ENCODE measurements at regions not wholly inside any gene's neighbourhood (a gene's known extent, or its start where the extent isn't known, plus 50 kb on each side); places are given as distances from the start of the nearest gene placed in this dataset.

DNA sequence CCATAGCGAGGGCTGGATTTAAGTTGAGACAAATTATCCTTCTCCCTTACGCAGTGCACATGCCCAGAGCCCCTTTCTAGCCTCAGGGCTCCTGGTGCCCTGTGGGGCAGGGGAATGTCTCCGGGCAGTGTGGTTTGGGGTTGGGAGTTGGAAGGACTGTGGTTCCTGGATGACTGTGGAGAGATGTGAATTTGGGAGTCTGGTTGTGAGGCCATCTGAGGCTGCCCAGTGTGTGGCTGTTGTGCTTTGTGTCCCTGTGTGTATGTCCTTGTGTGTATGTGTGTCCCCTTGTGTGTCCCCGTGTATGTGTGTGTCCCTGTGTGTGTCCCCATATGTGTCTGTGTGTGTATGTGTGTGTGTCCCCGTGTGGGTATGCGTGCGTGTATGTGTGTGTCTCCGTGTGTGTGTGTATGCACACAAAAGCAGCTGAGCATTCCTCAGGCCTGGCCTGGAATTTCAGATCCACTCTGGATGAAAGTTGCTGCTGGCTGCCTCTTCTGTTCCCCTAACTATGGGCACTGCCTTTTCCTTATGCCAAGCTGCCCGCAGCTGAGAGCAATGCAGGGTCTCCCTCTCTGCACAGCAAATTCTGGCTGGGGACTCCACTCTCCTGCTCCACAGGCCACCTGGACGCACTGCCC lies 65.4 kb downstream of the UBIAD1 start:
- FAIRE-seq (no peak), DNase-seq (ENCODE audit: low spot score in 2 of 2) (no peak)

DNA sequence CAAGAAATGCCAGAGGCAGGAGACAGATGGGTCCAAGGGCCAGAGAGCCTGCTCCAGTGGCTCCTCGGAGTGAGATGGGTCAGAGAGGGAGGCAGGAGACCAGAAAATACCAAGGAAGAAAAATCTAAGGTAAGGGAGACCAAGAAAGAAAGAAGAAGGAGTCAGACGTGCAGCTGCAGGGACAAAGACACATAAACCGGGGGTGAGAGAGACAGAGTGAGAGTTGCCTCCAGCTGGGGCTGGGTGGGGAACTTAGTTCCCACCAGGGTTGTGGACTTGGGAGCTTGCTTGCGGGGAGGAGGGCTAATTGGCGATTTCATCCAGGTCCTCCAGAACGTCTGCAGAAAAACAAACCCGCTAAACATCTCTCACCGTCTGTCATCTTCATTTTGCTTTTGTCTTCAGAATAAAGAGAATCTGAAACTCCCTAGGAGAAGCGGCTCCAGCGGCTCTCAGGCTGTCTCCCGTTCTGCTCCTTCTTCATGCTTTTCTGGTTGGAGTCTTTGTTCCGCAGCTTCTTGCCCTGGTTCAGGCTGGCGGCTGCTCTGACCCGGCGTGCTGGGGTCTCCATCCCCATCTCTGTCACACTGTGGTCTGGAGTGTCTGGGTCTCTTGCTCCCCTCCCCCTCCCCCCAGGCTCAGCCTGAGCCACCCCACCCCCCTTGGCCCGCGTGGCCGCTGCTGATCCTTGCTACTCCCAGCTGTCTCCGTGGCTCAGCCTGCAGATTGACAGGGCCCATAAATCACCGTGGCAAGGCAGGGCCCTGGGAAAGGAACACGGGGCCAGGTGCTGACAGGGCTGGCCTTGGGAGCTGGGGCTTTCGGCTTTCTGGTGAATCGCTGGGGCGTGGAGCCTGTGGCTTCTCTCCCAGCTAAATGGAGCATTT lies 66.6 kb downstream of the UBIAD1 start:
- FAIRE-seq (no peak), DNase-seq (ENCODE audit: low spot score in 2 of 2) (no peak)

DNA sequence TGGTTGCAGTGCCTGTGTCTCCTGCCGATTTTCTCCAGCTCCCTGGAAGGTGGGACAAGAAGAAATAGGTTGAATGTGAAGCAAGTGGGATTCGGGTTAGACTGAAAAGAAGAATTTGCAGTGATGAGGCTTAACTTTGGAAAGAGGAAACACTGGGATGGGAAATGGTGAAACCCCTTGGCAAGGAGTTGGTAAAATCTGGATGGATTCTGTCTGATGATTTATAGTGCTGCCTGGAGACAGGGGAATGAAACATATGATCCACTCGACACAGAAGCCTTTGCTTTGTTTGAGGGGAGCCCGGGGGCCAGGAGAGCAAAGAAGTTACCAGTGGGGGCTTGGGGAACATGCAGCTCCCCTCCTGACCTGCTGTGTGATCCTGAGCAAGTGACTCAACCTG lies 67.2 kb downstream of the UBIAD1 start:
- no peak for DNase-seq (ENCODE audit: low spot score in 2 of 2)
- FAIRE-seq = no peak

DNA sequence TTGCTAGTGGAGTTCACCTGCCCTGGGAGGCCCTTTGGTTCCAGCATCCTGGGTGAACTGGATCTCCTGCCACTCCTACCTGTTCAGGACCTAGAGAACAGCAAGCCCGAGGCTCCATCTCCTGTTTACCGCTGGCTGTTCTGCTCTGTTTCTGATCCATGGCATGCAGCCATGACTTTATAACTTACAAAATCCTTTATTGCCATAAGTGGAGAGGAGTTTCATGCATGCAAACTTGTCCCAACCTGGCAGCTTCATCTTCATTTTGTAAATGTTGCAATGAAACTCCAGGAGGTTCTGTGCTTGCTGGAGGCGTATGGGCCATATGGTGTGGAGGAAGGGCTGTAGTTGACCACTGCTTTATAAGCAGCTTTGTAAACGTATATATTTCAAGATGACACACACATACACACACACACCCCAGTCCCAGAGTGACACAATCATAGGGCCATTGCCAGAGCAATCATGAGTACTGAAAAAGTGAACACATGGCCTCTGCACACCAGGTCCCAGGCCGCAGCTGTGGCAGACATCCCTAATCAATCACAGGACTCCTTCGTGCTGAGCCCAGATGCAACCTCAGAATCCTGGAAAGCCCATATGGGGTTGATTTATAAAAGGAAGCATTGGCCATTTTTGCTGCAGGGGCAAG lies 69.0 kb downstream of the UBIAD1 start:
- no peak for FAIRE-seq
- DNase-seq (ENCODE audit: low spot score in 2 of 2) = no peak

DNA sequence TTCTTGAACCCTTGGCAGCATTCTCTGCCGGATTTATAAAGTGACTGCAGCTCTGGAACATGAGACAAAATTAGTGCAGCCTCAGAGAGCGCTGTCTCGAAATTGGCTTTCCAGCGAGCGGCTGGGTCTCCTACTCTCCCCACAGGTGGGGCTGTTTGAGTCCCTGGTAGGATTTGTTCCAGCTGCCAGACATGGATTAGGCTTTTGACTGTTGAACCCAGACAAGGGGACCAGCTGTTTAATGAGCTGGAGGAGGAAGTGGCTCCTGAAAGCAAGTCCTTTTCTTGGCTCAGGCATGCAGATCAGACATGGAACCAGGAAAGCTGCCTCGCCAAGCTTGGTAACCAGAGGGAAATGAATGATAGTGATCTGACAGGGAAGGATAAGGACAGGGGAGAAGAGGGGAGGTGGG lies 69.6 kb downstream of the UBIAD1 start:
- DNase-seq (ENCODE audit: low spot score in 2 of 2) = no peak
- FAIRE-seq = no peak

DNA sequence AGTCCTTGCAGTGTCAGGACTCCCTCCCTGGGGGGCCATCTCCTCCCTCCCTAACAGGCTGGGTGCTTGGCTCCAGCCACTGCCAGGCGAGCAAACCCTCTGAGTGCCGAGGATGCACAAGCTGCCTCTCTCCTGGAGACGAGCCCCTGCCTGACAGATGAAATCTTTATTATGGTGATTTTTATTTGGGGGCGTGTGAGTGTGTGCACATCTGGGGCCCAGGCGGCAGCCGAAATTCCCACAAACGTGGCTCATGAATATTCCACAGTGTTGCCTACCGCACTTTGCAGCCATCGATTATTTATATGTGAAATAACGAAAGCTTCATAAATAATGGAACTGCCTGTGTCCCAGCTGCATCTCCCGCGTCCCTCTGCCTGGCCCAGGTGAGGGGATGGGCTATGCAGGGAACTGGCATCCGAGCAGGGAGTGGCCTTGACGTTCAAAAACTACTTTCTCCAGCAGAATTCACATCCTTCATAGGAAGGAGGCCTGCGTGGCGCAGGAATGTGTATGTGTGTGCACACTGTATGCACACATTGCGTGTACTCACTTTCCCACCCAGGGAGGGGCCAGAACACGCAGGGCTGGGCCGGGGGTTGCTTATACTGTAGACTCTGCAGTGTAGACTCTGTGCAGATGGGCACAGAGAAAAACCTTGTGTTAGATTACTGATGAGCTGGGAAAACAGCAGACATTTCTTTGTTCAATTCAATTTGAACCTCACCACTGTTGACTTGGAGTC lies 73.1 kb downstream of the UBIAD1 start:
- no peak for DNase-seq (ENCODE audit: low spot score in 2 of 2)
- no peak for FAIRE-seq

DNA sequence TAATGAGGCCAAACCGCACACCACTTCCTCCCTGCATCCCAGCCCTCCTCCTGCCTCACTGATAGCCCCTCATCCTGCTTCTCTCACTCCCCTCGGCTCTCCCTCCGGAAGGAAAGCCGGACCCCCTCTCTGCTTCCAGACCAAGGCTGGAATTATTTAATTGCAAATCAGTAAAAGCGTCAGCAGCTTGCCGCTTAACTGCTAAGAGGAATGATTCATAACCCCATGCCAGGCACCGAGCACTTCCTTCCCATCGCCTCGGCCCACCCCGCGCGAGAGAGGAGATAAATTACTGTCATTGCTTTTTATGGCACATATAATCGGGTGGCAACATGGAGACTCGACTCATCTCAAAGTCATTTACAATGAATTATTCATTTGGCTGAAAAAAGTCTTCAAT lies 77.3 kb downstream of the UBIAD1 start:
- FAIRE-seq = no peak
- no peak for DNase-seq (ENCODE audit: low spot score in 2 of 2)

DNA sequence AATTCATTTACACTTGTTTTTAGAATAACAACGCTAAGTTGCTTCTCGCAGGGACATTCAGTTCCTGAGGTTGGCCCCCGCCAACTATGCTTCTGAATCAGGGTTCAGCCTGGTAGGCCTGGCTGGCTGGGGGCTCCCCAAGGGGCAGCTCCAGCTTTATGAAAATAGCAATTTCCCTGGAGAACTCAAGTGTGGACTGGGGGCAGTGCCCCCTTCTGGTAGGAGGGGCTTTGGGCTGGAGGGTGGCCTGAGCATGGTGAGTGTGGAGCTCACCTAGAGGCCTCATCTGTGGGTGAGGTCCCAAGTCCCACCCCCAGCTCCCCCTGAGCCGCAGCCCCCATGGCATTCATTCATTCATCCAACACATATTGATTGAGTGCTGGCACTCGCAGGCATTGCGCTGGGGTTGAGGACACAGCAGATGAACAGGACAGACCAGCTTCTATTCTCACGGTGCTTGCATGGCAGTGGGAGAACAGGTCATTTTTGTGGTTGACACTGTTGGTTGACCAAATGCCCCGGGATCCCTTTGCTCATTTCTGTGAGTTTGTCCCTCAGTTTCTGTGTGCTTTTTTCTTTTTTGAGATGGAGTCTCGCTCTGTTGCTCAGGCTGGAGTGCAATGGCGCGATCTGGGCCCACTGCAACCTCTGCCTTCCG lies 79.2 kb downstream of the UBIAD1 start:
- FAIRE-seq = no peak
- DNase-seq (ENCODE audit: low spot score in 2 of 2) = no peak

DNA sequence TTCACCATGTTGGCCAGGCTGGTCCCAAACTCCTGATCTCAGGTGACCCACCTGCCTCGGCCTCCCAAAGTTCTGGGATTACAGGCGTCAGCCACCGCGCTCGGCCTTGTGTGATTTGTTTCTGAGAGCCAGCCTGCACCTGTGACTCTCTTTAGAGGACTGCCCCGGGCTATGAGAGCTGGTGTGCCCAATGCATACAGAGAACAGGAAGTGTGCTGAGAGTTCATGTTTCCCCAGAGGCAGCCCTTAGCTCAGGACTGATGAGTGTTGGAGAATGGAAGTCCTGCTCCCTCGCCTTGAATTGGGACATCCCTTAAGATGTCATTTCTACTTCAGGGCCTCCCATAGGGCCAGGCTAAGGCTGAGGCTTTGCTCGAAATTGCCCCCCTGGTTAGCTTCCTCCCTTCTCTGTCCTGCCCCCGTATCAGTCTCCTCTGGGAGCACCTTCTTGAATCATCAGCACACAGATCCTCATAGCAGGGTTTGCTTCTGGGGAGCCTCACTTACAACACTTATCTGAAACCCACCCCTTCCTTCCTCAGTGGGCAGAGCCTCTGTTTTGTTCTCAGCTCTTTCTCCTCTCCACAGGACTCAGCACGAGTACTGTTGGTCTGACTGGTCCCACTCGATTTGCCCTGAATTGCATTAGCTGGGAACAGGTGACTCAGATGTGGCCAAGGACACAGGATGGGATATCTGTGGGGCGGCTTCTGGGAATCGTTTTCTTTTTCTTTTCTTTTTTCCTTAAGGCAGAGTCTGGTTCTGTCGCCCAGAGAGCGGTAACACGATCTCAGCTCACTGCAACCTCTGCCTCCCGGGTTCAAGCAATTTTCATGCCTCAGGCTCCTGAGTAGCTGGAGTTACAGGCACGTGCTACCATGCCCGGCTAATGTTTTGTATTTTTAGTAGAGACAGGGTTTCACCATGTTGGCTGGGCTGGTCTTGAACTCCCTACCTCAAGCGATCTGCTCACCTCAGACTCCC lies 80.1 kb downstream of the UBIAD1 start:
- DNase-seq (ENCODE audit: low spot score in 2 of 2) (no peak), FAIRE-seq (no peak)

DNA sequence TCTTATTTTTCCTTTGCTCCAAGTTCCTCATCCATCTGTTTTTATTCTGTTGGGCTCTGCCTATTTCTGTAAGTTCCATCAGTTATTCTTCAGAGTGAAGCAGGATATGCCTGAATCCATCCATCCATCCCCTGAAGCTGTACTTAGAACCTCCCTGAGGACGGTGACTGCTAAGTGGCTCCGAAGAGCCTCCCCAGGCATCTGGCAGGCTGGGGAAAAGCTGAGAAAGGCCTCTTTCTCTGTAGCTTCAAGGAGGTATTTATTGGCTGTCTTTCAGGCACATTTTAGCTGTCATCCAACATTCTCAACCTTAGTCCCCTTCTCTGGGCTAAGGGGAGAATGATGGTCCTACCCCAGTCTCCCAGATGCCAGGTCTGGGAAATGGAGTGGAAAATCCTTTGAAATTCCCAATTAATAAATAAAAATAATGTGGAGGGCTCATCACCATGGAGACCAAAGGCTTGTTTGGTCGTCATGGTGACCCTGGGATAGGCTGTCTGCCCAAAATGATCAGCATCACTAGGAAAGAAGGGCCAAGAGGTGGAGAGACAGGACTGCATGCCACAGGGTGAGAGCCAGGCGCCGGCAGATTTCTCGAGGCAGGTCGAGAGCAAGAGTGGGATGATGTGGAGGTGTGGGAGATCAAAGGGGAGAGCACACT lies 82.0 kb downstream of the UBIAD1 start:
- DNase-seq (ENCODE audit: low spot score in 2 of 2) = peak in 1 of 2 donors; percentile 56
- FAIRE-seq = no peak

DNA sequence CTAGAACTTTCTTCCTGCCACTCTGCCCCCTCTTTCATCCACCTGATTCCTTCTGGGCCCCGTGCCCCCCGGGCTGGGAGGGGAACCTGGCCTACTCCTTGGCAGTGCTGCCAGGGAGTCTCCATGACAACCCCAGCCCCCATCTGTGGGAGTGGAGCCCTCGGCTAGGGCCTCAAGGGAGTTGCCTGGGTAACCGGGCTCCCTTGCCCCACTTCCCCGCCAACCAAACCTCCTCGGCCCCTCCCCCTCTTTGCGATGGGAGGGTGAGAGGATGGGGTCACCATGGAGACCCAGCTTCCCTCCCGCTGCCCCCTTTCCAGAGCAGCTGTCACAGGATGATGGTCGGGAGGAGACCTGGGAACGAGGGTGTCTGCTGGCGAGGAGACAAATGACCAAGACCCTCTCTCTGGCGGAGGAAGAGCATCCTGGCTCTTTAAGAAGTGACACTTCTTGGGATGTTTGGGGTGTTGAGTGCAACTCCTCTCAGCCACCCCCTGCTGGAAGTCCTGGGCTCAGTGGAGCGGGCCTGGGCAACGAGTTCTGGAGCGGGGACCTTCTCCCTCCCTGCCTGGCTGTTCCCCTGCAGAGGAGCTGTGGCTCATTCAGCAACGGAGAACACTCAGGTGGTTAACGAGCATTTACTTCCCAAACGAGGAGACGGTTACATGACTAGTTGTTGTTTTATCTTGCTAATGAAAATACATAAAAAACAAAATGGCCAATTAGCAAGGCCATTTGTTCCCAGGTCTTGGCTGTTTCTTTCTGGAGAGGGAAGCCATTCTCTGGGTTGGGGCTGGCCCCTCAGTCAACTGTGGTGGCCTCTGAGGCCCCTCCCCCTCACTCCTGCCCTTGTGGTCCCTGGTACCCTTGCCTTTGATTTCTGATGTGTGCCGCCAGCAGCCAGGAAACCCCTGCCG lies 82.8 kb downstream of the UBIAD1 start:
- FAIRE-seq = no peak
- peak in 1 of 2 donors; percentile 71 for DNase-seq (ENCODE audit: low spot score in 2 of 2)

DNA sequence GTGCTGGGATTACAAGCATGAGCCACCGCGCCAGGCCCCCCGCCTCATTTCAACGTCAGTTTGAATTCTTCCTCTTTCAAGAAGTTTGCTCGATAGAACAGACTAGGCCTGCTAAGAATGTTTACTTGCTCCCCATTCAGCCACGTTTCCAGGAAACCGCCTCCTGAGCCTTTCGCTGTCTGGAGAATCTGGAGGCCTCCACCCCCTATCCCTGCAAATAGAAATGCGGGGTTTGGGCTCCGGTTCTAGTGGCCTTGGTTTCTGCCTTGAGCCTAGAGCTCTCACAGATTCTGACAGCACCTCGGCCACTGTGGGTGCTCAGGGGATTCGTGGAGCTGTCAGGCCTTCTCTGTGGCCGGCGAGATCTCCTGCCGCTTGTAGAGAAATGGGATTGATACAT lies 84.3 kb downstream of the UBIAD1 start:
- DNase-seq (ENCODE audit: low spot score in 2 of 2) = no peak

DNA sequence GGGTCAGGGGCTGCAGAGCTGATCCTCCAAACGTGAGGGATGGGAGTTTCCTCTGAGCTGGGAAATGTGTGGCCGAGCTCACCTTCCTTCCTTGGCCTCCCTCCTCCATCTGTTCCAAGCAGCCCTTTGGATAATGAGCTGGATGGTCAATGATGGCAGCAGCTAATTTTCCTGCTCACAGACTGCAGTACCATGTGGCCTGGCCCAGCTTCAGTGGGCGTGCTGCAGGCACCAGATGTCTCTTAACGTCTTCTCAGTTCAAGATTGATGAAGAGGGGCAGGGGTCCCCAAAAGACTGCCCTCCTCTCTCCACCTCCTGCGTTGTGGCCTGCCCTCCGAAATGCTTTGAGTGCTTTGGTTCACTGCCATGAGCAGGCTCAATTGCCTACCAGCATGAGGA lies 86.0 kb downstream of the UBIAD1 start:
- no peak for DNase-seq (ENCODE audit: low spot score in 2 of 2)
- no peak for FAIRE-seq

More for the DNA sequence above, 84.3 kb downstream of the UBIAD1 start:
- FAIRE-seq = no peak

DNA sequence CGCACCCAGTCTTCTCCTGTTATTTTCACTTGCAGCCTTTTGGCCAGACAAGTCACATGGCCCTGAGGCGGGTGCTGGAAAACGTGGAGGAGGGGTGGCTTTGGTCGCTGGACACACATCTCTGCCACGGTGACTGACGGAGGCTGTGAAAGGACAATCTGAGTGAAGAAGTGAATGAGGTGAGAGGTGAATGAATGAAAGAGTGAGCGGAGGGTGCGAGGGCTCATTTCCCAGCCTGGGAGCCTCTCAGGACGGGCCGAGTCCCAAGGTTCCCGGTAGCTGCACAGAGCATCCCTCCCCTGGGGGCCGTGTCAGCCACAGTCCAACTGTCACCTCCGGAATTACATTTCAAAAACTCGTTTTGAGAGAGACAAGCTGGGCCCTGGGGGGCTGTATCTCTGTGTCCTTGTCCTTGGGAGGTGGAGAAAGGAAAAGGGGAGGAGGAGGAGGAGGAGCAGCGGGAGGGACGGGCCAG lies 89.6 kb downstream of the UBIAD1 start:
- DNase-seq (ENCODE audit: low spot score in 2 of 2) (no peak), FAIRE-seq (no peak)

DNA sequence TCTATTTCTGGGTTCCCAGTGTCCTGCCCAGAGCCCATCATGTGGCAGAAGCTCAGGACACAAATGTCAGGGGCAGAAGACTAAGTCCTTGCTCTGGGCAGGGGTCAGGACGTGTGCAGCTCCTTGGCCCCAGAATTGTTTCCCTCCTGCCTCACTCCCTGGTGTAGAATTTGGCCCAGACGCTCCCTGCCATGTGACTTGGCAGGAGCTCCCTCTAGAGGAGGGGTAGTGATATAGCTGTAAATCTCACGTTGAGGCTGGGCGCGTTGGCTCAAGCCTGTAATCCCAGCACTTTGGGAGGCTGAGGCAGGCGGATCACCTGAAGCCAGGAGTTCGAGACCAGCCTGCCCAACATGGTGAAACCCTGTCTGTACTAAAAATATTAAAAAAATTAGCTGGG lies 91.2 kb downstream of the UBIAD1 start:
- no peak for FAIRE-seq
- no peak for DNase-seq (ENCODE audit: low spot score in 2 of 2)

DNA sequence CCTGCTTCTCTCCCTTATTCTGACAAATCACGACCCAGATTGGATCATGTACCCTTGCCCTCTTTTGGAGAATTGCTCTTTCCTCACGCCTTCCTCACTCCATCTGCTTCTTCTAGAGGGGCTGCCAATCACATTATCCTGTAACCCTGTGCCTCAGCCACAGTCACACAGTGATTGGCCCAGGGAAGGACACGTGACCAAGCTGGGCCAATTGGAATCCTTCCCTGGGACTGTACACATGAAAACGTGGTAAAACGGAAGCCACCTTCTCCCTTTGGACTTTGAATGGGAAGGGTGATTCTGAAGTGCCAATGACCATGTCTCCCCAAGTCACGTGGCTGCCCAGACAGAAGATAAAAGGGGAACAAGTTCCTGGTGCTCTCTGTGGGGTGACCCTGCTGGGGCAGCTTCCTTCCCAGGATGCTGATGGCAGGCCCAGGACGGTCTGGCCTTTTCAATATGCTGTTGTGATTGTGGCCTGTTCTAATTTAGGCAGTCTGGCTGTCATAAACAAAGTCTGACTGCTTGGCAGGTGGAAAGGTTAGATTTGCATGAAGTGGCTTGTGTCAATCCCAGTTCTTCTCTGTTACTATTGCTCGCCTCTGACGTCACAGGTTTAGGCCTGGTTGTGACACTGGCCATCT lies 92.9 kb downstream of the UBIAD1 start:
- no peak for FAIRE-seq
- DNase-seq (ENCODE audit: low spot score in 2 of 2) = no peak
